ENCODE measurements at regions not wholly inside any gene's neighbourhood (a gene's known extent, or its start where the extent isn't known, plus 50 kb on each side); places are given as distances from the start of the nearest gene placed in this dataset.

- H3K4me3 ChIP-seq (ENCODE audit: low read depth, low read length), result no peak overlapping the region
- no peaks in the 10 kb centered on the region for H3K4me1 ChIP-seq (ENCODE audit: control insufficient read depth, insufficient read depth, low read length)
- ChIA-PET CTCF (no interaction called here), POLR2A (no interaction called here)
- H3K36me3 ChIP-seq (ENCODE audit: control insufficient read depth in 2 of 2, insufficient read depth in 1 of 2, low read length in 2 of 2), result no peaks in the 10 kb centered on the region
- H3K27ac ChIP-seq (ENCODE audit: extremely low read depth, low read depth, low read length), result no peak overlapping the region
- H3K9me3 ChIP-seq (ENCODE audit: control insufficient read depth, insufficient read depth, low read depth, low read length), result no peaks in the 10 kb centered on the region
- TF ChIP-seq ZNF280C (tag by site-specific recombination; IDR thresholded peaks at IDR 0.05), result no peak
- no peak for TF ChIP-seq TRIM28 (IDR thresholded peaks at IDR 0.05; ENCODE audit: borderline replicate concordance, low read length)
- no peak for TF ChIP-seq ZNF768 (tag by site-specific recombination; IDR thresholded peaks at IDR 0.05)
- TF ChIP-seq ZNF239 (tag by site-specific recombination; IDR thresholded peaks at IDR 0.05), result no peak
- TF ChIP-seq ZNF624 (tag by site-specific recombination; IDR thresholded peaks at IDR 0.05), result no peak
- no peak for TF ChIP-seq PRDM10 (tag by site-specific recombination; IDR thresholded peaks at IDR 0.05)
- no peak for TF ChIP-seq ZNF473 (tag by site-specific recombination; IDR thresholded peaks at IDR 0.05)
- no peak for TF ChIP-seq INSM2 (tag by site-specific recombination; IDR thresholded peaks at IDR 0.05)
- no peak for TF ChIP-seq ZNF777 (tag by site-specific recombination; IDR thresholded peaks at IDR 0.05; ENCODE audit: borderline replicate concordance)
- TF ChIP-seq KLF8 (tag by site-specific recombination; IDR thresholded peaks at IDR 0.05), result no peak
- no peak for TF ChIP-seq EGR2 (tag by site-specific recombination; IDR thresholded peaks at IDR 0.05; ENCODE audit: low read depth)
- no peak for TF ChIP-seq ZSCAN23 (tag by site-specific recombination; IDR thresholded peaks at IDR 0.05)
- TF ChIP-seq ZNF670 (tag by site-specific recombination; IDR thresholded peaks at IDR 0.05; ENCODE audit: low read depth), result no peak
- TF ChIP-seq PRDM2 (tag by site-specific recombination; IDR thresholded peaks at IDR 0.05; ENCODE audit: borderline replicate concordance), result no peak
- TF ChIP-seq ZNF2 (tag by site-specific recombination; IDR thresholded peaks at IDR 0.05), result no peak
- TF ChIP-seq ZBTB48 (tag by site-specific recombination; IDR thresholded peaks at IDR 0.05), result no peak
- no peak for TF ChIP-seq ZNF146 (tag by site-specific recombination; IDR thresholded peaks at IDR 0.05)
Measured at GRCh38 chr13:54643863-54644262, 1615.2 kb downstream of the OLFM4 start.
